ENCODE measurements at regions not wholly inside any gene's neighbourhood (a gene's known extent, or its start where the extent isn't known, plus 50 kb on each side); places are given as distances from the start of the nearest gene placed in this dataset.

DNA sequence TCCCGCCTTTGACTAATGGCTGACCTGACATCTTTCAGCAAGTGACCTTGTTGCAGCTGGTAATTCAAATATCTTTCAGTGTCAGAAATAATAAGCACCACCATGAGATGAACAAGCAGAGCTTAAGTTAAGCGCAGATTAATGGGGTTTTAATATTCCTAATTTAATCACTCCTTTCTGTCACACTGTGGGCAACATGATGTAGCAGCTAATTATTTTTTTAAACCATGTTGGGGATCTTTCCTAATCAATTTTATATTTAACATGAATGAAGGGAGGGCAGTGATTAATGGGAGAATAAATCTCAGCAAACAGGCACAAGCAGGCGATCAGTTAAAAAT is 353.6 kb upstream of the TNRC6C start (continued):
- TF ChIP-seq, protein P1, sequence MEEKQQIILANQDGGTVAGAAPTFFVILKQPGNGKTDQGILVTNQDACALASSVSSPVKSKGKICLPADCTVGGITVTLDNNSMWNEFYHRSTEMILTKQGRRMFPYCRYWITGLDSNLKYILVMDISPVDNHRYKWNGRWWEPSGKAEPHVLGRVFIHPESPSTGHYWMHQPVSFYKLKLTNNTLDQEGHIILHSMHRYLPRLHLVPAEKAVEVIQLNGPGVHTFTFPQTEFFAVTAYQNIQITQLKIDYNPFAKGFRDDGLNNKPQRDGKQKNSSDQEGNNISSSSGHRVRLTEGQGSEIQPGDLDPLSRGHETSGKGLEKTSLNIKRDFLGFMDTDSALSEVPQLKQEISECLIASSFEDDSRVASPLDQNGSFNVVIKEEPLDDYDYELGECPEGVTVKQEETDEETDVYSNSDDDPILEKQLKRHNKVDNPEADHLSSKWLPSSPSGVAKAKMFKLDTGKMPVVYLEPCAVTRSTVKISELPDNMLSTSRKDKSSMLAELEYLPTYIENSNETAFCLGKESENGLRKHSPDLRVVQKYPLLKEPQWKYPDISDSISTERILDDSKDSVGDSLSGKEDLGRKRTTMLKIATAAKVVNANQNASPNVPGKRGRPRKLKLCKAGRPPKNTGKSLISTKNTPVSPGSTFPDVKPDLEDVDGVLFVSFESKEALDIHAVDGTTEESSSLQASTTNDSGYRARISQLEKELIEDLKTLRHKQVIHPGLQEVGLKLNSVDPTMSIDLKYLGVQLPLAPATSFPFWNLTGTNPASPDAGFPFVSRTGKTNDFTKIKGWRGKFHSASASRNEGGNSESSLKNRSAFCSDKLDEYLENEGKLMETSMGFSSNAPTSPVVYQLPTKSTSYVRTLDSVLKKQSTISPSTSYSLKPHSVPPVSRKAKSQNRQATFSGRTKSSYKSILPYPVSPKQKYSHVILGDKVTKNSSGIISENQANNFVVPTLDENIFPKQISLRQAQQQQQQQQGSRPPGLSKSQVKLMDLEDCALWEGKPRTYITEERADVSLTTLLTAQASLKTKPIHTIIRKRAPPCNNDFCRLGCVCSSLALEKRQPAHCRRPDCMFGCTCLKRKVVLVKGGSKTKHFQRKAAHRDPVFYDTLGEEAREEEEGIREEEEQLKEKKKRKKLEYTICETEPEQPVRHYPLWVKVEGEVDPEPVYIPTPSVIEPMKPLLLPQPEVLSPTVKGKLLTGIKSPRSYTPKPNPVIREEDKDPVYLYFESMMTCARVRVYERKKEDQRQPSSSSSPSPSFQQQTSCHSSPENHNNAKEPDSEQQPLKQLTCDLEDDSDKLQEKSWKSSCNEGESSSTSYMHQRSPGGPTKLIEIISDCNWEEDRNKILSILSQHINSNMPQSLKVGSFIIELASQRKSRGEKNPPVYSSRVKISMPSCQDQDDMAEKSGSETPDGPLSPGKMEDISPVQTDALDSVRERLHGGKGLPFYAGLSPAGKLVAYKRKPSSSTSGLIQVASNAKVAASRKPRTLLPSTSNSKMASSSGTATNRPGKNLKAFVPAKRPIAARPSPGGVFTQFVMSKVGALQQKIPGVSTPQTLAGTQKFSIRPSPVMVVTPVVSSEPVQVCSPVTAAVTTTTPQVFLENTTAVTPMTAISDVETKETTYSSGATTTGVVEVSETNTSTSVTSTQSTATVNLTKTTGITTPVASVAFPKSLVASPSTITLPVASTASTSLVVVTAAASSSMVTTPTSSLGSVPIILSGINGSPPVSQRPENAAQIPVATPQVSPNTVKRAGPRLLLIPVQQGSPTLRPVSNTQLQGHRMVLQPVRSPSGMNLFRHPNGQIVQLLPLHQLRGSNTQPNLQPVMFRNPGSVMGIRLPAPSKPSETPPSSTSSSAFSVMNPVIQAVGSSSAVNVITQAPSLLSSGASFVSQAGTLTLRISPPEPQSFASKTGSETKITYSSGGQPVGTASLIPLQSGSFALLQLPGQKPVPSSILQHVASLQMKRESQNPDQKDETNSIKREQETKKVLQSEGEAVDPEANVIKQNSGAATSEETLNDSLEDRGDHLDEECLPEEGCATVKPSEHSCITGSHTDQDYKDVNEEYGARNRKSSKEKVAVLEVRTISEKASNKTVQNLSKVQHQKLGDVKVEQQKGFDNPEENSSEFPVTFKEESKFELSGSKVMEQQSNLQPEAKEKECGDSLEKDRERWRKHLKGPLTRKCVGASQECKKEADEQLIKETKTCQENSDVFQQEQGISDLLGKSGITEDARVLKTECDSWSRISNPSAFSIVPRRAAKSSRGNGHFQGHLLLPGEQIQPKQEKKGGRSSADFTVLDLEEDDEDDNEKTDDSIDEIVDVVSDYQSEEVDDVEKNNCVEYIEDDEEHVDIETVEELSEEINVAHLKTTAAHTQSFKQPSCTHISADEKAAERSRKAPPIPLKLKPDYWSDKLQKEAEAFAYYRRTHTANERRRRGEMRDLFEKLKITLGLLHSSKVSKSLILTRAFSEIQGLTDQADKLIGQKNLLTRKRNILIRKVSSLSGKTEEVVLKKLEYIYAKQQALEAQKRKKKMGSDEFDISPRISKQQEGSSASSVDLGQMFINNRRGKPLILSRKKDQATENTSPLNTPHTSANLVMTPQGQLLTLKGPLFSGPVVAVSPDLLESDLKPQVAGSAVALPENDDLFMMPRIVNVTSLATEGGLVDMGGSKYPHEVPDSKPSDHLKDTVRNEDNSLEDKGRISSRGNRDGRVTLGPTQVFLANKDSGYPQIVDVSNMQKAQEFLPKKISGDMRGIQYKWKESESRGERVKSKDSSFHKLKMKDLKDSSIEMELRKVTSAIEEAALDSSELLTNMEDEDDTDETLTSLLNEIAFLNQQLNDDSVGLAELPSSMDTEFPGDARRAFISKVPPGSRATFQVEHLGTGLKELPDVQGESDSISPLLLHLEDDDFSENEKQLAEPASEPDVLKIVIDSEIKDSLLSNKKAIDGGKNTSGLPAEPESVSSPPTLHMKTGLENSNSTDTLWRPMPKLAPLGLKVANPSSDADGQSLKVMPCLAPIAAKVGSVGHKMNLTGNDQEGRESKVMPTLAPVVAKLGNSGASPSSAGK (IDR thresholded peaks at IDR 0.05) = no peak
- no peak for TF ChIP-seq HDAC8 (tag; IDR thresholded peaks at IDR 0.05)
- TF ChIP-seq, protein P2, sequence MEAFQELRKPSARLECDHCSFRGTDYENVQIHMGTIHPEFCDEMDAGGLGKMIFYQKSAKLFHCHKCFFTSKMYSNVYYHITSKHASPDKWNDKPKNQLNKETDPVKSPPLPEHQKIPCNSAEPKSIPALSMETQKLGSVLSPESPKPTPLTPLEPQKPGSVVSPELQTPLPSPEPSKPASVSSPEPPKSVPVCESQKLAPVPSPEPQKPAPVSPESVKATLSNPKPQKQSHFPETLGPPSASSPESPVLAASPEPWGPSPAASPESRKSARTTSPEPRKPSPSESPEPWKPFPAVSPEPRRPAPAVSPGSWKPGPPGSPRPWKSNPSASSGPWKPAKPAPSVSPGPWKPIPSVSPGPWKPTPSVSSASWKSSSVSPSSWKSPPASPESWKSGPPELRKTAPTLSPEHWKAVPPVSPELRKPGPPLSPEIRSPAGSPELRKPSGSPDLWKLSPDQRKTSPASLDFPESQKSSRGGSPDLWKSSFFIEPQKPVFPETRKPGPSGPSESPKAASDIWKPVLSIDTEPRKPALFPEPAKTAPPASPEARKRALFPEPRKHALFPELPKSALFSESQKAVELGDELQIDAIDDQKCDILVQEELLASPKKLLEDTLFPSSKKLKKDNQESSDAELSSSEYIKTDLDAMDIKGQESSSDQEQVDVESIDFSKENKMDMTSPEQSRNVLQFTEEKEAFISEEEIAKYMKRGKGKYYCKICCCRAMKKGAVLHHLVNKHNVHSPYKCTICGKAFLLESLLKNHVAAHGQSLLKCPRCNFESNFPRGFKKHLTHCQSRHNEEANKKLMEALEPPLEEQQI (IDR thresholded peaks at IDR 0.05) = no peak
- no peak for TF ChIP-seq CHCHD3 (CRISPR knock-in tag; IDR thresholded peaks at IDR 0.05)
- no peak for TF ChIP-seq CHD4 (IDR thresholded peaks at IDR 0.05; ENCODE audit: insufficient read depth, insufficient replicate concordance, low read depth, low read length, poor library complexity, severe bottlenecking)
- no peak for TF ChIP-seq KLF10 (CRISPR knock-in tag; IDR thresholded peaks at IDR 0.05)
- no peak for TF ChIP-seq RB1 (IDR thresholded peaks at IDR 0.05; ENCODE audit: low read depth)
- TF ChIP-seq SMARCA4 (IDR thresholded peaks at IDR 0.05) = no peak
- no peak for TF ChIP-seq TEAD1 (CRISPR knock-in tag; IDR thresholded peaks at IDR 0.05)
- no peak for TF ChIP-seq POLR2AphosphoS2 (IDR thresholded peaks at IDR 0.05; ENCODE audit: low read length)
- TF ChIP-seq MIER1 (IDR thresholded peaks at IDR 0.05; ENCODE audit: low read depth) = no peak
